ENCODE measurements at regions not wholly inside any gene's neighbourhood (a gene's known extent, or its start where the extent isn't known, plus 50 kb on each side); places are given as distances from the start of the nearest gene placed in this dataset.

- BruUV-seq (replicated peaks): no TSS peak
- Histone ChIP-seq H3K4me1 (ENCODE audit: control insufficient read depth in 1 of 2, insufficient read depth in 2 of 2, low read length in 2 of 2) (no peaks in the 10 kb centered on the region), H3K79me2 (ENCODE audit: insufficient read depth, low read length) (no peaks in the 10 kb centered on the region), H3K9me3 (ENCODE audit: control insufficient read depth in 1 of 2, insufficient read depth in 1 of 2, low read depth in 1 of 2, low read length in 2 of 2) (no peaks in the 10 kb centered on the region), H3K36me3 (ENCODE audit: control insufficient read depth in 1 of 2, insufficient read depth in 2 of 2, low read length in 2 of 2) (no peaks in the 10 kb centered on the region), H3K27me3 (ENCODE audit: insufficient read depth, low read length) (no peaks in the 10 kb centered on the region), H3K4me2 (ENCODE audit: low read length) (no peak overlapping the region), H3K9me2 (ENCODE audit: insufficient read depth) (no peaks in the 10 kb centered on the region), H2AFZ (ENCODE audit: low read depth, low read length, poor library complexity, severe bottlenecking) (no peak overlapping the region), H4K20me1 (ENCODE audit: insufficient read depth) (no peaks in the 10 kb centered on the region), H3K27ac (ENCODE audit: low read depth, low read length) (no peak overlapping the region), H3K4me3 (replicated peaks in 1 of 2; ENCODE audit: low read depth in 1 of 2, low read length in 2 of 2) (no peak overlapping the region), H3K9ac (ENCODE audit: low read length) (no peak overlapping the region)
- no peak for TF ChIP-seq POLR2AphosphoS5 (IDR thresholded peaks at IDR 0.05; ENCODE audit: low read depth, low read length)
- TF ChIP-seq CBX3 (IDR thresholded peaks at IDR 0.05; ENCODE audit: low read depth): no peak
- TF ChIP-seq POLR2A (IDR thresholded peaks at IDR 0.05; ENCODE audit: borderline replicate concordance, extremely low read depth, insufficient read depth, insufficient read length): no peak
- TF ChIP-seq EZH2 (IDR thresholded peaks at IDR 0.05): no peak
- TF ChIP-seq CEBPB (IDR thresholded peaks at IDR 0.05; ENCODE audit: low read depth): no peak
- TF ChIP-seq ELF1 (IDR thresholded peaks at IDR 0.05; ENCODE audit: borderline replicate concordance, low read depth): no peak
- TF ChIP-seq EGR1 (IDR thresholded peaks at IDR 0.05; ENCODE audit: low read depth): no peak
- TF ChIP-seq RAD21 (IDR thresholded peaks at IDR 0.05; ENCODE audit: low read depth): no peak
- TF ChIP-seq TCF7L2 (IDR thresholded peaks at IDR 0.05; ENCODE audit: borderline replicate concordance, extremely low read depth, insufficient read depth, insufficient read length): no peak
- no peak for TF ChIP-seq REST (IDR thresholded peaks at IDR 0.05; ENCODE audit: low read depth)
- no peak for TF ChIP-seq SP1 (IDR thresholded peaks at IDR 0.05; ENCODE audit: low read depth)
- TF ChIP-seq CTCF (IDR thresholded peaks at IDR 0.05 in 2 of 3, conservative IDR thresholded peaks at IDR 0.05 in 1 of 3; ENCODE audit: borderline replicate concordance in 1 of 3, insufficient read depth in 1 of 3, low read depth in 2 of 3, low read length in 2 of 3): no peak
- ChIA-PET RAD21 (ENCODE audit: low non-redundant PET in 1 of 2, low total read pairs in 2 of 2, uncharacterized antibody in 2 of 2, unreplicated experiment in 2 of 2) (no interaction called here), CTCF (no interaction called here), POLR2A (no interaction called here)
- ATAC-seq (no peak), DNase-seq (ENCODE audit: low read depth, low spot score) (no peak)
- intact Hi-C loops (cut with micrococcal nuclease): no loop called here
Measured at GRCh38 chr6:48512390-48512789, 401.4 kb upstream of the PTCHD4 start.
